Panc1 (cell line): ENCODE measurements at regions not wholly inside any gene's neighbourhood (a gene's known extent, or its start where the extent isn't known, plus 50 kb on each side); places are given as distances from the start of the nearest gene placed in this dataset.

Experiments
- POLR2AphosphoS5 ChIP-seq: IDR thresholded peaks from 2 replicates; pipeline ENCODE4 v1.6.1; 2012; ENCODE audit warnings: mild to moderate bottlenecking, low read depth, low read length, moderate library complexity
- SIN3A ChIP-seq: IDR thresholded peaks from 2 replicates; pipeline ENCODE4 v1.6.1; 2012; ENCODE audit warnings: low read depth, mild to moderate bottlenecking, low read length, moderate library complexity, borderline replicate concordance; ENCODE audit not compliant: insufficient read depth
- TCF7L2 ChIP-seq: IDR thresholded peaks from 2 replicates; pipeline ENCODE4 v1.6.1; 2011; ENCODE audit warnings: mild to moderate bottlenecking, low read depth, low read length, inconsistent platforms
- TF ChIP-seq, protein P1 (sequence below): fragments of 450-650 bp; IDR thresholded peaks from 2 replicates; pipeline ENCODE4 v1.5.1; 2017; ENCODE audit warnings: mild to moderate bottlenecking
- TF ChIP-seq, protein P2 (sequence below), 2 experiments: IDR thresholded peaks; 2 replicates each; pipeline ENCODE4 v1.6.1; 2011 to 2012; ENCODE audit warnings: low read depth in 2 of 2, control low read depth in 1 of 2, low read length in 1 of 2, mild to moderate bottlenecking in 1 of 2, moderate library complexity in 1 of 2; ENCODE audit not compliant: insufficient read depth in 1 of 2

DNA sequence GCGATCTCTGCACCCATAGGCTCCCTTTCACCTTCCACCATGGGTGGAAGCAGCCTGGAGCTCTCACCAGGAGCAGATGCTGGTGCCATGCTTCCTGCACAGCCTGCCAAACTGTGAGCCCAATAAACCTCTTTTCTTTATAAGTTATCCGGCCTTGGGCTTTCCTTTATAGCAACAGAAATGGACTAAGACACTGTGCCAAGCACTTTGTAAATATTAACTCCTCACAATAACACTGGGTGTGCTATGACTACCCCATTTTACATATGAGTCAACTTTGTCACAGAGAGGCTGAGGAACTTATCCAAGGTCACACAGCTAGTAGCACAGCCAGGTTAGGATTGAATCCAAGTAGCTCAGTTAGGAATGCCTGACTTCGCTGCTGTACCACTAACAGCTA, 79.7 kb upstream of the KCNMA1 start:
- TF ChIP-seq, protein P1, sequence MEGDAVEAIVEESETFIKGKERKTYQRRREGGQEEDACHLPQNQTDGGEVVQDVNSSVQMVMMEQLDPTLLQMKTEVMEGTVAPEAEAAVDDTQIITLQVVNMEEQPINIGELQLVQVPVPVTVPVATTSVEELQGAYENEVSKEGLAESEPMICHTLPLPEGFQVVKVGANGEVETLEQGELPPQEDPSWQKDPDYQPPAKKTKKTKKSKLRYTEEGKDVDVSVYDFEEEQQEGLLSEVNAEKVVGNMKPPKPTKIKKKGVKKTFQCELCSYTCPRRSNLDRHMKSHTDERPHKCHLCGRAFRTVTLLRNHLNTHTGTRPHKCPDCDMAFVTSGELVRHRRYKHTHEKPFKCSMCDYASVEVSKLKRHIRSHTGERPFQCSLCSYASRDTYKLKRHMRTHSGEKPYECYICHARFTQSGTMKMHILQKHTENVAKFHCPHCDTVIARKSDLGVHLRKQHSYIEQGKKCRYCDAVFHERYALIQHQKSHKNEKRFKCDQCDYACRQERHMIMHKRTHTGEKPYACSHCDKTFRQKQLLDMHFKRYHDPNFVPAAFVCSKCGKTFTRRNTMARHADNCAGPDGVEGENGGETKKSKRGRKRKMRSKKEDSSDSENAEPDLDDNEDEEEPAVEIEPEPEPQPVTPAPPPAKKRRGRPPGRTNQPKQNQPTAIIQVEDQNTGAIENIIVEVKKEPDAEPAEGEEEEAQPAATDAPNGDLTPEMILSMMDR: no peak
- TF ChIP-seq SIN3A (no peak), POLR2AphosphoS5 (no peak), TCF7L2 (no peak)
- TF ChIP-seq, protein P2, sequence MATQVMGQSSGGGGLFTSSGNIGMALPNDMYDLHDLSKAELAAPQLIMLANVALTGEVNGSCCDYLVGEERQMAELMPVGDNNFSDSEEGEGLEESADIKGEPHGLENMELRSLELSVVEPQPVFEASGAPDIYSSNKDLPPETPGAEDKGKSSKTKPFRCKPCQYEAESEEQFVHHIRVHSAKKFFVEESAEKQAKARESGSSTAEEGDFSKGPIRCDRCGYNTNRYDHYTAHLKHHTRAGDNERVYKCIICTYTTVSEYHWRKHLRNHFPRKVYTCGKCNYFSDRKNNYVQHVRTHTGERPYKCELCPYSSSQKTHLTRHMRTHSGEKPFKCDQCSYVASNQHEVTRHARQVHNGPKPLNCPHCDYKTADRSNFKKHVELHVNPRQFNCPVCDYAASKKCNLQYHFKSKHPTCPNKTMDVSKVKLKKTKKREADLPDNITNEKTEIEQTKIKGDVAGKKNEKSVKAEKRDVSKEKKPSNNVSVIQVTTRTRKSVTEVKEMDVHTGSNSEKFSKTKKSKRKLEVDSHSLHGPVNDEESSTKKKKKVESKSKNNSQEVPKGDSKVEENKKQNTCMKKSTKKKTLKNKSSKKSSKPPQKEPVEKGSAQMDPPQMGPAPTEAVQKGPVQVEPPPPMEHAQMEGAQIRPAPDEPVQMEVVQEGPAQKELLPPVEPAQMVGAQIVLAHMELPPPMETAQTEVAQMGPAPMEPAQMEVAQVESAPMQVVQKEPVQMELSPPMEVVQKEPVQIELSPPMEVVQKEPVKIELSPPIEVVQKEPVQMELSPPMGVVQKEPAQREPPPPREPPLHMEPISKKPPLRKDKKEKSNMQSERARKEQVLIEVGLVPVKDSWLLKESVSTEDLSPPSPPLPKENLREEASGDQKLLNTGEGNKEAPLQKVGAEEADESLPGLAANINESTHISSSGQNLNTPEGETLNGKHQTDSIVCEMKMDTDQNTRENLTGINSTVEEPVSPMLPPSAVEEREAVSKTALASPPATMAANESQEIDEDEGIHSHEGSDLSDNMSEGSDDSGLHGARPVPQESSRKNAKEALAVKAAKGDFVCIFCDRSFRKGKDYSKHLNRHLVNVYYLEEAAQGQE (IDR thresholded peaks at IDR 0.05; ENCODE audit: insufficient read depth in 1 of 2, low read depth in 2 of 2, low read length in 1 of 2): no peak
